Mesendoderm (in vitro differentiated cells): ENCODE measurements at regions not wholly inside any gene's neighbourhood (a gene's known extent, or its start where the extent isn't known, plus 50 kb on each side); places are given as distances from the start of the nearest gene placed in this dataset.

ENCODE experiments used
- DNase-seq: peaks from one replicate; pipeline ENCODE4 v3.0.0; 2013
- H2AK5ac ChIP-seq: 2 replicates; pipeline ENCODE4 v1.6.1; 2013; ENCODE audit warnings: low read length, inconsistent platforms
- H2BK120ac ChIP-seq: 2 replicates; pipeline ENCODE4 v1.6.1; 2013; ENCODE audit warnings: low read depth, mild to moderate bottlenecking, low read length, moderate library complexity, mixed read lengths
- H2BK15ac ChIP-seq: replicated peaks from 2 replicates; pipeline ENCODE4 v1.6.1; 2013; ENCODE audit warnings: low read depth, mild to moderate bottlenecking, moderate library complexity
- H2BK5ac ChIP-seq: 2 replicates; pipeline ENCODE4 v1.6.1; 2013; ENCODE audit warnings: low read length, inconsistent platforms
- H3K18ac ChIP-seq: 2 replicates; pipeline ENCODE4 v1.6.1; 2013; ENCODE audit warnings: mild to moderate bottlenecking, low read length, mixed read lengths
- H3K23ac ChIP-seq: one replicate; pipeline ENCODE4 v1.6.1; 2013; ENCODE audit warnings: low read length
- H3K27ac ChIP-seq: 2 replicates; pipeline ENCODE4 v1.5.1; 2013; ENCODE audit warnings: low read depth, mild to moderate bottlenecking, inconsistent platforms, low read length, moderate library complexity
- H3K27me3 ChIP-seq: 2 replicates; pipeline ENCODE4 v1.6.1; 2013; ENCODE audit warnings: low read length, control low read depth, mild to moderate bottlenecking, inconsistent platforms; ENCODE audit not compliant: insufficient read depth, poor library complexity
- H3K36me3 ChIP-seq: 2 replicates; pipeline ENCODE4 v1.6.1; 2013; ENCODE audit warnings: low read length, inconsistent platforms; ENCODE audit not compliant: control insufficient read depth, insufficient read depth
- H3K4ac ChIP-seq: one replicate; pipeline ENCODE4 v1.6.1; 2013; ENCODE audit warnings: low read depth, mild to moderate bottlenecking, low read length, moderate library complexity
- H3K4me1 ChIP-seq: 2 replicates; pipeline ENCODE4 v1.6.1; 2013; ENCODE audit warnings: low read depth, low read length, inconsistent platforms; ENCODE audit not compliant: control insufficient read depth
- H3K4me2 ChIP-seq: 2 replicates; pipeline ENCODE4 v1.6.1; 2013; ENCODE audit warnings: low read length
- H3K4me3 ChIP-seq: 2 replicates; pipeline ENCODE4 v1.5.1; 2013; ENCODE audit warnings: mild to moderate bottlenecking, low read length
- H3K56ac ChIP-seq: one replicate; pipeline ENCODE4 v1.6.1; 2013; ENCODE audit warnings: low read length
- H3K79me1 ChIP-seq: 2 replicates; pipeline ENCODE4 v1.6.1; 2013; ENCODE audit warnings: low read length, inconsistent platforms
- H3K79me2 ChIP-seq: 2 replicates; pipeline ENCODE4 v1.6.1; 2013; ENCODE audit warnings: mild to moderate bottlenecking, low read length; ENCODE audit not compliant: control insufficient read depth, insufficient read depth
- H3K9ac ChIP-seq: 2 replicates; pipeline ENCODE4 v1.6.1; 2013; ENCODE audit warnings: low read length, inconsistent platforms
- H4K5ac ChIP-seq: one replicate; pipeline ENCODE4 v1.6.1; 2013; ENCODE audit warnings: low read length
- H4K8ac ChIP-seq: one replicate; pipeline ENCODE4 v1.6.1; 2013; ENCODE audit warnings: low read depth, mild to moderate bottlenecking, control low read depth, low read length, moderate library complexity
- WGBS: extraction: QIAGEN DNeasy Blood & Tissue Kit; methylation state at CpG from one replicate; pipeline ENCODE4 v1.1.7; 2013; ENCODE audit warnings: low lambda C conversion rate, missing lambda C conversion rate; ENCODE audit not compliant: insufficient coverage; ENCODE audit errors: extremely low coverage; 5-methylcytosine and 5-hydroxymethylcytosine counted together

GRCh38 chr9:79806086-79806485 lies 234.3 kb downstream of the TLE4 start:
- H3K56ac ChIP-seq, result no peak overlapping the region
- no peaks in the 10 kb centered on the region for H3K79me1 ChIP-seq
- no peaks in the 10 kb centered on the region for H3K79me2 ChIP-seq
- no peak overlapping the region for H2BK5ac ChIP-seq
- no peak overlapping the region for H3K9ac ChIP-seq
- H3K18ac ChIP-seq, result no peak overlapping the region
- H2AK5ac ChIP-seq, result no peak overlapping the region
- no peaks in the 10 kb centered on the region for H3K36me3 ChIP-seq
- no peak overlapping the region for H3K4me2 ChIP-seq
- H4K8ac ChIP-seq, result no peak overlapping the region
- no peak overlapping the region for H2BK120ac ChIP-seq
- H3K4me3 ChIP-seq, result no peak overlapping the region
- H4K5ac ChIP-seq, result no peak overlapping the region
- no peaks in the 10 kb centered on the region for H3K4me1 ChIP-seq
- no peaks in the 10 kb centered on the region for H3K27me3 ChIP-seq
- no peak overlapping the region for H3K23ac ChIP-seq
- no peak overlapping the region for H3K27ac ChIP-seq
- WGBS, result no CpG with 5 or more reads among the region's 4 CpGs
- no peak overlapping the region for H2BK15ac ChIP-seq
- no peak overlapping the region for H3K4ac ChIP-seq
- DNase-seq, result no peak

- Histone ChIP-seq H3K9ac (no peak overlapping the region), H3K56ac (no peak overlapping the region), H3K79me1 (no peaks in the 10 kb centered on the region), H2BK5ac (no peak overlapping the region), H3K4me2 (no peak overlapping the region), H2AK5ac (no peak overlapping the region), H3K27me3 (no peaks in the 10 kb centered on the region), H3K4ac (no peak overlapping the region), H3K79me2 (no peaks in the 10 kb centered on the region), H4K5ac (no peak overlapping the region), H3K4me1 (no peaks in the 10 kb centered on the region), H3K23ac (no peak overlapping the region), H2BK120ac (no peak overlapping the region), H4K8ac (no peak overlapping the region), H3K4me3 (no peak overlapping the region), H3K36me3 (no peaks in the 10 kb centered on the region), H2BK15ac (no peak overlapping the region), H3K18ac (no peak overlapping the region), H3K27ac (no peak overlapping the region)
- DNase-seq, result no peak
- no CpG with 5 or more reads among the region's 3 CpGs for WGBS
Observed at GRCh38 chr9:79801459-79801858, 229.7 kb downstream of the TLE4 start.

GRCh38 chr9:79800578-79800977 lies 228.8 kb downstream of the TLE4 start:
- Histone ChIP-seq H3K23ac (no peak overlapping the region), H3K4ac (no peak overlapping the region), H3K4me1 (no peaks in the 10 kb centered on the region), H4K8ac (no peak overlapping the region), H3K36me3 (no peaks in the 10 kb centered on the region), H3K79me2 (no peaks in the 10 kb centered on the region), H3K56ac (no peak overlapping the region), H3K9ac (no peak overlapping the region), H3K79me1 (no peaks in the 10 kb centered on the region), H3K27ac (no peak overlapping the region), H2BK15ac (no peak overlapping the region), H4K5ac (no peak overlapping the region), H2BK120ac (no peak overlapping the region), H3K18ac (no peak overlapping the region), H2BK5ac (no peak overlapping the region), H3K4me3 (no peak overlapping the region), H3K27me3 (no peaks in the 10 kb centered on the region), H3K4me2 (no peak overlapping the region), H2AK5ac (no peak overlapping the region)
- no CpG with 5 or more reads among the region's 1 CpG for WGBS
- no peak for DNase-seq

- H3K27me3 ChIP-seq, result no peaks in the 10 kb centered on the region
- H3K4me2 ChIP-seq, result no peak overlapping the region
- no peaks in the 10 kb centered on the region for H3K79me2 ChIP-seq
- no peak for DNase-seq
- no peak overlapping the region for H3K4me3 ChIP-seq
- H3K4me1 ChIP-seq, result no peaks in the 10 kb centered on the region
- H4K5ac ChIP-seq, result no peak overlapping the region
- no peak overlapping the region for H3K27ac ChIP-seq
- H3K36me3 ChIP-seq, result no peaks in the 10 kb centered on the region
- no peak overlapping the region for H3K4ac ChIP-seq
- no peak overlapping the region for H4K8ac ChIP-seq
- no CpG with 5 or more reads among the region's 6 CpGs for WGBS
- H2BK5ac ChIP-seq, result no peak overlapping the region
- H3K56ac ChIP-seq, result no peak overlapping the region
- H3K18ac ChIP-seq, result no peak overlapping the region
- H3K79me1 ChIP-seq, result no peaks in the 10 kb centered on the region
- H3K9ac ChIP-seq, result no peak overlapping the region
- no peak overlapping the region for H2BK120ac ChIP-seq
- no peak overlapping the region for H3K23ac ChIP-seq
- H2AK5ac ChIP-seq, result no peak overlapping the region
- no peak overlapping the region for H2BK15ac ChIP-seq
Observed at GRCh38 chr9:79799691-79800335, 228.0 kb downstream of the TLE4 start.

GRCh38 chr9:79798450-79798849 lies 226.7 kb downstream of the TLE4 start:
- H4K5ac ChIP-seq, result no peak overlapping the region
- no peak overlapping the region for H2BK15ac ChIP-seq
- no peaks in the 10 kb centered on the region for H3K79me2 ChIP-seq
- H2BK5ac ChIP-seq, result no peak overlapping the region
- H3K23ac ChIP-seq, result no peak overlapping the region
- no peak overlapping the region for H3K56ac ChIP-seq
- H3K4me1 ChIP-seq, result no peaks in the 10 kb centered on the region
- H3K18ac ChIP-seq, result no peak overlapping the region
- H3K79me1 ChIP-seq, result no peaks in the 10 kb centered on the region
- WGBS, result no CpG with 5 or more reads among the region's 3 CpGs
- H3K36me3 ChIP-seq, result no peaks in the 10 kb centered on the region
- H3K9ac ChIP-seq, result no peak overlapping the region
- DNase-seq, result no peak
- no peak overlapping the region for H2AK5ac ChIP-seq
- H3K4me3 ChIP-seq, result no peak overlapping the region
- H3K27me3 ChIP-seq, result no peaks in the 10 kb centered on the region
- H3K4ac ChIP-seq, result no peak overlapping the region
- no peak overlapping the region for H2BK120ac ChIP-seq
- no peak overlapping the region for H4K8ac ChIP-seq
- H3K4me2 ChIP-seq, result no peak overlapping the region
- no peak overlapping the region for H3K27ac ChIP-seq

GRCh38 chr9:79796411-79796810 lies 224.6 kb downstream of the TLE4 start:
- Histone ChIP-seq H3K36me3 (no peaks in the 10 kb centered on the region), H3K4me2 (no peak overlapping the region), H3K27ac (no peak overlapping the region), H3K4me3 (no peak overlapping the region), H3K79me1 (no peaks in the 10 kb centered on the region), H3K9ac (no peak overlapping the region), H3K4ac (no peak overlapping the region), H4K5ac (no peak overlapping the region), H2BK5ac (no peak overlapping the region), H2BK120ac (no peak overlapping the region), H3K79me2 (no peaks in the 10 kb centered on the region), H3K23ac (no peak overlapping the region), H4K8ac (no peak overlapping the region), H3K18ac (no peak overlapping the region), H3K4me1 (no peaks in the 10 kb centered on the region), H2BK15ac (no peak overlapping the region), H2AK5ac (no peak overlapping the region), H3K27me3 (no peaks in the 10 kb centered on the region), H3K56ac (no peak overlapping the region)
- WGBS, result no CpG with 5 or more reads among the region's 3 CpGs
- DNase-seq, result no peak
